NCI-H526 treated with DMSO at 0.1 percent for 48 hours (cell line): ENCODE measurements at regions not wholly inside any gene's neighbourhood (a gene's known extent, or its start where the extent isn't known, plus 50 kb on each side); places are given as distances from the start of the nearest gene placed in this dataset.

ENCODE experiments used
- DNase-seq: peaks from one replicate; lab custom pipeline; 2025; lab: John Stamatoyannopoulos, UW

DNA sequence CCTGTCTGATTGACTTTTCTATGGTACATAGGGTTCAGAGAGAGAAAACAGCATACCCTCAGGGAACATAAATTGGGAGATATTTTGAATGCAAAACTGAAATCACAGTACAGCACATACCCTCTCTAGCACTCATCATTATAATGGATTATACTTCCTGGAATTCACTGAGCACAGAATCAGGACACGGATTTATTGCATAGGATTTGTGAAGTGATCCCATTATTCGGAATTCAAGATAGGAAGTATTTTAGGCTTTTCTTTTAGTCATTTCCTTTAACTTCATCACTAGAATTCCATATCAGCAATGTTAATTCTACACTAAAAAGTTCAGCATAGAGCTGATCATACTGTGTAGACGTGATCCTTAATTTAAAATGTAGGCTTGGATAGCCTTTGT lies 407.0 kb downstream of the PID1 start:
- no peak for DNase-seq

DNA sequence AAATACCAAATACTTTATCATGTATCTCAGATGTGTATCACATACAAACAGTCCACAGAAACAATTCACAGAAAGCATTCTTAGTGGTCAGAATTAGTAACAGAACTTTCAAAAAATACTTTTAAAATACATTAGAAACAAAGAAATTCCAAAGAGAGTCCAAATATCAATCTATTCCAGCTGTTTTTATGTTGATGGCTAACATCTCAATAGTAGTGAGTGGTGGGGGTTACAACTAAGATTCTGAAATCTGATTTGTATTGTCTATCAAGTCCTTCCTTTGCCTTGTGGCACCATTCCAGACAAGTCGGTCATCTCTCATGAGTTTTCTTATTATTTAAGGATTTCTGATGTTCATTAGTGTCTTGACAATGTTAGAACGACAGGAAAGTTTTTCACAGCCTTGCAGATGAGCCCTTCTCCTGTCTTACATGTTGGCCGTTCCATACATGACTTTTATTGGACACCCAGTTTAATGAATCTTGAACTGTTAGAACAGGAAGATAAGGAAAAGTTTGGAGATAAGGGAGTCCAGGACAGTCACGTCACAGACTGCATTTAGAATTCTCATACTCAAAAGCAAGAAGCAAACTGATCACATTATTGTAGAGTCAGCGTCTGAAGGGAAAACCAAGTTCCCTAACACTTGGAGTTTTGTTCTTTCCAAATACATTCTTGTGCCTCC lies 410.3 kb downstream of the PID1 start:
- no peak for DNase-seq

DNA sequence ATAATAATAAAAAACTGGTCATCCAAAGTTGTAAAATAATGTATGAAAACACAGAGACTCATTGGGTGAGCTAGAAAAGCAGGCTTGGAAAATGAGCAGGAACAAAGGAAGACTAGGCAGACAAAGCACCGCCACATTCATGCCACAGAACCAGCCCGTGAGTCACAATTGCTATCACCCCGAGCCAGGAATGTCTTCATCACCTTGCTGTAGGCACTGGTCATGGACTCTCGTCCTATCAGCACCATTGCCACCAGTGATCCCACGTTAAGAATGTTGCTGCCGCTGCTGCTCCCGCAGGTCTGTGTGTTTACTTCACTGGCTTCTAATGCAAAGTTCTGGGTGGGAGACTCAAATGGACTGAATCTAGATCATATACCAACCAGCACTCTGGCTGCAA lies 417.9 kb downstream of the PID1 start:
- DNase-seq, result no peak

DNA sequence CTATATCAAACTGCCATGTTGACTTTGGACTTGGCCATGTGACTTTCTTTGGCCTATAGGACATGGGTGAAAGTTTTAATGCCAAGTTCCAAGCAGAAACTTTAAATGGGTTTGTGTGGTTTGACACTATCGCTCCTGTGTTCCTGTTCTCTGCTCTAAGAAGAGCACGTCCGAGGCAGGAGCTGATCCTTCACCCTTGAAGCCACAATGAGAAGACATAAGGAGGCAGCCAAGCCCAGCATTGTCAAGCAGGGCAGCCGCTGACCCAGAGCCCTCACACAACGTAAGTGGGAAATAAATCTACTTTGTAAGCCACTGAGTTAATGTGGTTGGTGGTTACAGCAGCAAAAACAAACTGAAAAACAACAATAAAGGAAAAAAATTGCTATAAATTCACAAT lies 422.4 kb downstream of the PID1 start:
- DNase-seq, result no peak

DNA sequence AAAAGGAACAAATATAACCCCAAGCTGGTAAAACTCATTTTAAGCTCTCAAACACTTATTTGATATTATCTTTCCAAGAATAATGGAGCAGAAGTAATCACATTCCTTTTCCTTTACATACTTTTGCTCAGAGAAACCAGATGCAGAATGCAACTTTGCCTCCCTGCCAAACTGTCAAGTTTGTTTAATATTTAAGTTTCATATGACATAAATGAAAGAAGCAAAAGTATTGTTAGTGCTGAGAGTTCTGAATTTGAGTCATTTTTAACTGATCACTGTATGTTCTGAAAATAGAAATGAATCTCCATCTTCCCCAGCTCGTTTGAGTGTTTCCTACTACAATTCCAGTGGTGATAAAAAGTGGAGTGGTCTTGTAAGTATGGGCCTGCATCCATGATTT lies 423.4 kb downstream of the PID1 start:
- no peak for DNase-seq

DNA sequence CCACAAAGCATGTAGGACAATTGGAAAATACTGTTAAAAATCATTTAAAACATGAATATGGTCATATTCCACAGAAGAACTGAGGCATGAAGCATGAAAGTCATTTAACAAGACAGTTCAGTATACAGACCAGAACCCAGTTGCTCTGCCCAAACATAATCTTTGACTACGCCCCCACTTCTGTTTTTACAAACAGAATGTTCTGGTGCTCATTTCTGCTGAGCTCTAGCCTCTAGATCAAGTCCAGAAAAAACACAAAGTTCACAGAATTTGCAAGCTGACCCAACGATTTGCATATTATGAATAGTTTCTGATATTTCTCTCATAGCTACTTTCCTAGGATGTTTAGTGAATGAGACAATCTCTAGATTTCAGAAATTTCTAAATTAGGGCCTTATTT lies 424.9 kb downstream of the PID1 start:
- no peak for DNase-seq

DNA sequence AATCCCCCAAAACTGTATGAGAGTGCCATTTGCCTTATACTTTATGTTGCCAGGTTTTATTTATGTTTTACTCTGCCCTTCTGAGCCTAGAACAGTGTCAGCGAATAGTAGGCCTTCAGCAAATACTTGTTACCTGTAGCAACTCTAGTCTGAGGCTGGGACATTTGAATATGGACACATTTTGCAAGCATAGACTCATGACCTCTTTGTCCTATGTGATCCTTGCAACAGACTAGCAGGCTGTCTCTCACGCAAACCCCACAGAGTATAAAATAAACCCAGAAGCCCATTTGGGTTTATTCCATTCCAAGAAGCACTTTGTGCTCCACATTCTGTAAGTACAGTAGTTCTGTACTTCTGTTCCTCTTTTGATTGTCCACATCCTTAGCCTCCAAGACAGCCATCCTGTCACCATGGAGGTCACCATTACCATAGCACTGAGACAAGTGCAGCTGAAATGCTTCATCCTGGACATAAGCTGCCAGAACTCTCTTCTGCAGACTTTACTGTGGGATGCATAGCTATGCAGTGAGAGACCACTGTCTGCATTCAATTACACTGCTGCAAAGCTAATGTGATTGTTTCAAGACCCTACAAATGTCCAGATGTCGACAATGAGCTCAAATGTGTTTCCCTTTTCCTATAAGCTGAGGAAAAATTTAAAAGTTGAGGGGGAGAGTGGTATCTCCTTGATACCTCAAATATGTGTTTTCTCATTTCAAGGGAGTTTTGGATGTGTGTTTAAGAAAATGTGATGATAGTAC lies 425.7 kb downstream of the PID1 start:
- no peak for DNase-seq

DNA sequence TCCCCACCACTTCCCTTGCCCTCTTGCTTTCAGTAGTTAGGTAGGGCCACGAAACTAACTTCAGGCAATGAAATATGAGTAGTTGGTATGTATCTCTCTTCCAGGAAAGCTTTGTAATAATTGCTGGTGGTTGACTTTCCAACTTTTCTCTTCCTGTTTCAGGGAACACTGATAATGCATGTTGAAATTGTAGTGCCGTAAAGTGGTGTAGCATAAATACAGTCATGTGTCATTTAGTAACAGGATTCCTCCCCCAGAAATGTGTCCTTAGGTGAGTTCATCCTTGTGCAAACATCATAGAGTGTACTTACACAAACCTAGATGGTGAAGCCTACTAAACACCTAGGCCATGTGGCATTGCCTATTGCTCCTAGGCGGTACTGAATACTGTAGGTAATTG lies 429.2 kb downstream of the PID1 start:
- no peak for DNase-seq

DNA sequence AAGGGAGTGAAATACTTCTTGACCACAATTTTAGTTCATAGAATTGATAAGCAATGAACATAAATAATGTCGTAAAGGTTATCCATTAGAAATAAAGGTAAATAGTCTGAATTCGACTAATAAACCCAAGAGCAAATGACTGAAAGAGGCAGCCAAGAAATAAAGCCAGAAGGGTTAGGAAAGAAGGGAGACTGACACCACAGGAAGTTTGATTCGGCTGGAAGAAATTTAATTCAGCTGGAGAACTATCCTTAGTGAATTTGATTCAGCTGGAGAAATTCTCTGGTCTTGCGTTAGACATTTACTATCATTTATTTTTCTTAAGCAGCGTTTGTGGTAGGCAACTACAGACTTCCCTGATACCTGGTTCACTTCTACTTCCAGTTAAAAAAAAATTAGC lies 429.6 kb downstream of the PID1 start:
- no peak for DNase-seq

DNA sequence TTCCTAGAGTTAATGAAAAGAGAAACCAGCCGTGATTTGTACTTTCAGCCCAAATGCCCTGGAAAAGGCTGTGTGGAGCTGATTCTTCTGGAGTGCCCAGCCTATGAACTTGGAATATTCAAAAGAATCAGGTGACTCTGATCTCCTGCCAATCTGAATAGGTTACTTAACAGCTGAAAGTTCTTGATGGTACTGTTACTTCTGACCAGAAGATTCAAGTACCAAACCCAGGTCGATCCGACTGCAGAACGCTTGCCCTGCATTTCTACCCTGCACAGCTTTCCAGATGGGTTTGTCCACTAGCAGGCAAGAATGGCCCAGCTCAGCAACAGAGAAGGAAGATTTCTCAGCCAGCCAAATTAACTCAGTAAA lies 430.4 kb downstream of the PID1 start:
- no peak for DNase-seq

DNA sequence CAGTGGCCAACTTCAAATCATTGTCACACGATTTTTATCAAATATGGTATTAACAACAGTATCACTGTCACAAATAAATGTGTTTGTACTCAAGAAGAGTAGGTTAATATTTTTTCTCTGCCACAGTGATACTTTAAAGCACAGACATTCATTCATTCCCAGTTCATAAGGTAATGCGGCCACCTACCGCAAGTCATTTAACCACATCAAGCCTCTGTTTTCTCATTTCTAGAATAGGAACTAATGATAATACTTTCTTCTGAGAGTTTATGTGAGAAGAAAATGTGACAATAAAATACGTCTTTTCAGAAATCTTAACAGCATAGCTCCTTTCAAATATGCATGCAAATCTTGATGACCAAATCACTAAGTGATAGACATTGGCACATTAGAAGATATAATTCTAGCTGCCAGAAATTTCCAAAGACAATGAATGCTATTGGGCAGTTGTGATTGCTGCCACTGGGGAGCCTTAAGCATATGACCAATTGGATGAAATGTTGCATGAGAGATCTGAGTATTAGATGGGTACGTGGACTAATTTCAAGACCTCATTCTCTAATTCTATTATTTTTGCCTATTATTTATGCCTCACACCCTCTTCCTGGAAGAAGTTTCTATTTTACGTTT lies 430.9 kb downstream of the PID1 start:
- no peak for DNase-seq

DNA sequence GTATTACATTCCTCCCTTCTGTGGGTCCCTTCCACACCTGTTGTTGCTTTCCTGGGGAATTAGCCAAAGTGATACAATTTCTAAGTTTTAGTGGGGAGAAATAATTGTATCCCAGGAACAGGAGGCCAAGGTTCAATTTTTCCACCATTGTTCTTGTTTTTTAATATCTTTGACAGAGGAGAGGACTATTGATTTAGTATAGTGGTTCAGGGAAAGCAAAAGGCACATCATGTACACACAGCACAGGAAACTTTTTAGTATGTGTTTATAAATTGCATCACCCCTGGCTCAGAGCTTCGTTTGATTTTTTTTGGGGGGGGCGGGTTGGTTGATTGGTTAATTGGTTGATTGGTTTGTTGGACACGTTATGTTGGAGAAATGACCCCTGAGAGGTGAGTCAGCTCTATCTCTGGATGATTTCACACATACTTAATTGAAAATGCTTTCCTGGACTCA lies 431.6 kb downstream of the PID1 start:
- no peak for DNase-seq

DNA sequence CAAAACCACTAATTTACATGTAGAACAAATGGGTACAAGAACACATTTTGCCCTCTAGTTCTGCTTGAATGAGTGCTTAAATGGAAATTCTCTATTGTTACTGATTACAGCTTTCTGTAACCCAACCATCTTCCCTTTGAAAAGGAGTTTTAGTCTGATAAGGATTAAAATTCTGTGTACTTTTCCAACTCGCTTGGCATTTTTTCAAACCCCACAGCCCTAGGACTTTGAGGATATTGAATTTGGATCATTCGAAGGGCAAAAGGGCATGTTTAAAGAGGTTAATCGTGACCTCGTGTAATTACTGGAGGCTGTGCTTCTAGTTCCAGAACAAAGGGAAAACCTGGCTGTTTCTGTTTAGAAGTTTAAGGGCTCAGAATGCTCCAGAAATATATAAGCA lies 432.3 kb downstream of the PID1 start:
- DNase-seq, result no peak

DNA sequence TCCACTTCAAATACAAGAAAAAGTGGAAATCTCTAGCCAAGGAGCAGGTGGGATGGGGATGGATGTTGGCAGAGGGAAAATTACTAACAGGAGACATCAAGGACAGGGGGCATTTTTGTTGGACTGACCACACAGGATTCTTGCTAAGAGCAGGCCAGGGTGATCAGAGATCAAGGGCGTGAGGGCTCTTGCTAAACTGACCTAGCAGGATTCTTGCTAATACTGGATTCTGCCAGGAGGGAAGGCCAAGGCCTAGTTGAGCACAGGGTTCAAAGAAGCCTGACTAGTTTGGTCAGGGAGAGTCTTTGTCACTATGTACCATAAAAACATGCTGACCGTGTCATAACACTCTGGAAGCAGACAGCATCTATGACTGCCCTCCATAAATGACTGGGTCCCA lies 442.7 kb downstream of the PID1 start:
- DNase-seq, result no peak

DNA sequence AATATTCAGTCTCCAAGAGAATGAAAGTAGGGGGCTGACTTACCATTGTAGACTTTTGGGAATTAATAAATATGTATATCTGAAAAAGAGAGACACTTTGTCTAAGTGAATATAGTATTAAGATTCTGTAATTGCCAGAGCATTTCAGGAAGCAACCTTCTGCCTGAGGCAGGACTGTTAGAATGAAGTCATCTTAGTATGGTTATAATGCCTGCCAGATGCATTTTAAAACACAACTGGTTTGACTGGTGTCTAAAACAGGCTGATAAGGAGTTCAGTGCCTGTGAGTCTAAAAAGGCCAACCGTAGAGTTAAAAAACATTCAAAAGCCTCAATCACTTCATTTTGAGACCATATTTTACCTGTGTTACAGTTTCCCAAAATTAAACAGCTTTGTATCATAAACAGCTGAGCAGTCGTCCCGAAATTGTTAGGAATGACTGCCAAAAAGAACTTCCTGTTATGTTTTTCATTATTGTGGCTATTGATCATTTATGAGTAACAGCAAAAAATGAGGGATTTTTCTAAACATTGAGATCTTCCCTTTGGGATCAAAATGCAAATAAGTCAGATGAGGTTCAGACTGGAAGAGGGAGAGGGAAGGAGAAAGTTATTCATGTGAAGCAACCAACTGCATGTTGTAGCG lies 443.9 kb downstream of the PID1 start:
- DNase-seq, result no peak

DNA sequence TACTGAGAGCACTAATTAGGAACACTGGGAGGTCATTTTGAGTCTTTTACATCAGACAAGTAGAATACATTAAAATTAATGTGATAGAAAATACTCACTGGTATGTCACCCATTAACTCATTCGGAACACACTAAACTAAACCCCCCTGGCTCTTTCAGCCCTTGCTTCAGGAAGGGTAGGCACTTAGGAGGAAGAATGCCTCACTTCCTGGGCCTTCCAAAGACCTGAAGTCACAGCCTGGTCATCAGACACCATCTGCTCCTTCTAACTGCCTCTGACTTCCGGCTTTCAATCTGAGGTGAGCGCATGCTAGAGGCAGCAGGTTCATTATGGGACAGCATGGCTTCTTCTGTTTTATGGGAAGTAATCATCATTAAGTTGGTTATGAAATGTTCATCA lies 451.4 kb downstream of the PID1 start:
- no peak for DNase-seq

DNA sequence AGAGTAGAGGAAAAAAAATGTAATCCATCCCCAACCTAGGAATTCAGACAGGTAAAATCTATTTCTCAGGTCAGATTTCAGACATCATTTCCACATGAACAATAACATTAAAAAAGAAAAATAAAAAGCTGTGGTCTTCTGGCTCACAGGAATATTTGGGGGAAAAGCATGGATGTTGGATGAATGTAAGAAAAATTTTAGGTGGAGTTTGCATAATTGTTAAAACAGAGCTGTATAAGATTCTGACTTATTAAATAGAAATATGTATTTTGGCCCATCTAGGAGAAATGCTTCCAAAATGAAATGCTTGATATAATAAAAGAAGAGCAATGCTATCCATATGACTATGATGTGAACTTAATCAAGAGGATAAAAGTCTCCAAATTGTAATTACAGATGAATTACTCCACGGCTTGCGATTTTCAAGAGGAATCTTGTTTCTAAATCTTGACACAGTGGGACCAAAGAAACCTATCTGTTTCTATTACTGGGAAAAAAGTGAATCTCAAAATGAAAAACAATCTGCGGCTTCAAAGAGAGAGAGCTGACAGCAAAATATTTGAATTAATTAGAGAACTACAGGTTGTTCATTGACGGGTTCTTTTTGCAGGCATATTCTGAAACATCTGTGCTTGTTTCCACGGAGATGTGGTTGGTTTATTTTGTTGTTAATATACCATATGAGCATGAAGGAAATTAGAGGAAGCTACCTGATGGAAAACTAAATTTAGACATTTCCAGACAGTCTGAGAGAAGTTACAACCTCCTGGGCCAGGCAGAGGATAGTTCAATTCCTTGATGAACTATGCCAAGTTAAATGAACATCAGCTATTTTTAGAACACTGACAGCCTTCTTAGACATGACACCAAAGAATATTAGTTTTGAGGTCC lies 468.7 kb downstream of the PID1 start:
- no peak for DNase-seq

DNA sequence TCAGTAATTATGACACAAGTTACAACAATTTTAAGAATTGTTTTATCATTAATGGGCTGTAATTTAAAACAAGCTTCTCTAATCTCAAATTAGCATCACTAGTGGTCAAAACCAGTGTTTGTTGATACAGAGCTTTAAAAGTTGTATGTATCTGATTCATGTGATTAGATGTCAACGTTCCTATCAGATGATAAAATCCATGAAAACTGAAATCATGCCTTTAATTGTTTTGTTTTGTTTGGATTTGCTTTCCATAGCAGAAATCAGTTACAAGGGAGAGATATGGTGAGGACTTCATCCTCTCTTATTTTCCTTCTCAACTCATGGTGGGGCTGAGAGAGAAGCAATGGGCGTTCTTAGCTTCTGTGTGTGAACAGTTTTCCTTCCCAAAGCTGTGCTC lies 469.6 kb downstream of the PID1 start:
- DNase-seq, result no peak

DNA sequence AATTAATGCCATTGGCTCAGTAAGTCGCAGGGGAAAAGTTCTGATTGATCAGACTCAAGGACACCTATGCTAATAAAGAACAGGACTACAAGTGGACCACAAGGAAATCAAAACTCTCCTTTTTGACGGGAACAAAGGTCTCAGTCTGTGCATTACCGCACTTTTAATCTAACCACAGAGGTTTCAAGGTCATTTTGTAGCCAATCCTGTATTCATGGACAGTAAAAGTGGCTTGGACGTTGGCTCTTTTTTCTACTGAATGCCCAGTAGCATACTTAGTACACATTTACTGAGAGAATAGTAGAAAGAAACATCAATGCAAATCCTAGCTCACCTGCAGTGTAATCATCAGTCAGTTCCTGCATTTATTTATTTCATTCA lies 471.9 kb downstream of the PID1 start:
- DNase-seq, result no peak

DNA sequence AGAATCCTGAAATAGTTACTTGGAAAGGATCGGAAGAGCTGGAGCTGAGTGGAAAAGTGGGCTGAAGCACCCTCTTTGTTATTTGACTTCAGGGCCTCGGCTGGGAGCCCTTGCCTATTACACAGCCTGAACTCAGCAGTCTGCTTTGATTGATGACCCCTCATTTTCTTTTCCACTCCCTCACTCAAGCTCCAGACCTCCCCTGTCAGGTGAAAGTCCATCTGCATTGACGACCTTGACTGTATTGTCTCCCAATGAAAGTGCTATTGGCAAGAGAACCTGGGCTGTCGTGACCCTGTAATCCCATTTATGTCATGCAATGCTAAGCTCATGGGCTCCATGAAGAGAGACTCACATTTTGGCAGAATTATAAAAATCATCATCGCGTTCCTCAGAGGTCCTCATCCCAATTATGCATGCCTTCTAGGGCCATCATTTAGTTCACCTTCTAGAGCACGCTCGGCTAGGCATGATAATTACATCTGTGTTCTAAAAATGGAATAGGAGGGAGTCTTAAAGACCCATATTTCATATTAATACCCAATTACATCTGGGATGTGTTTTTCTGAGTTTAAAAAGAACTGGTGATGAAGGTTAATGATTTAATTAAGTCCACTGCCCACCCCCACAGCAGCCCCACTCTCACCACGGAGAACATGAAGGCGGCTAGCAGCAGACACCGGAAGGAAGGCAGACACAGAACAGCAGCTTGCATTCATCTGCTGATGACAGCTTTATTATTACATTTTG lies 472.5 kb downstream of the PID1 start:
- no peak for DNase-seq

DNA sequence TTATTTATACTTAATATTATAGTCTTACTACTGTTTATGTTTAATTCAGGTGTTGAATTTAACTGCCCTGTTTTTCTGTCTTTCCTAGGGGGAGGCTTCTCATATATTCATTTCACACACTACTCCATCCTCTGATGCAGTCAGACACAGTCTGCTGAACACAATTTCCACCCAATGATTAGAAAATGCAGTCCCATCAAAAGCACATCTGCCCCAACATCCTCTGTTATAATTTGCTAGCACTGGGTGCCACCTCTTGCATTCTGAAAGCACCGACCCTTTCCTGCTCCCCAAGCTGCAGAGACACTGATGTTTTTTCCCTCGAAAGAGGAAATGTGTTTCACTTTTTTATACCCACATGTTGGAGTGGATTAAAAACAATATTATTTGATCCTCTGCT lies 474.7 kb downstream of the PID1 start:
- DNase-seq, result no peak
